ENCODE measurements at regions not wholly inside any gene's neighbourhood (a gene's known extent, or its start where the extent isn't known, plus 50 kb on each side); places are given as distances from the start of the nearest gene placed in this dataset.

GRCh38 chr18:55866006-55866405 is 278.0 kb upstream of the TCF4 start:
- DNase-seq (ENCODE audit: low read depth, low spot score) = no peak
- Histone ChIP-seq H3K4me3 (ENCODE audit: low read depth, low read length) (no peak overlapping the region), H3K27ac (ENCODE audit: low read depth, low read length) (no peak overlapping the region), H3K9me3 (ENCODE audit: control insufficient read depth, insufficient read depth, low read length) (no peaks in the 10 kb centered on the region), H3K27me3 (ENCODE audit: control insufficient read depth, insufficient read depth, low read length) (no peaks in the 10 kb centered on the region)
- no peak for TF ChIP-seq CTCF (IDR thresholded peaks at IDR 0.05; ENCODE audit: low read depth, low read length)
- POLR2A ChIA-PET = interaction anchor here (0.7 kb wide), 1 partner anchor 9 kb away, joined by 4 read pairs; no protein-coding TSS in a partner anchor
- CTCF ChIA-PET = no interaction called here

GRCh38 chr18:55864281-55864680 is 276.3 kb upstream of the TCF4 start:
- ChIA-PET POLR2A (no interaction called here), CTCF (no interaction called here)
- Histone ChIP-seq H3K27me3 (ENCODE audit: control insufficient read depth, insufficient read depth, low read length) (no peaks in the 10 kb centered on the region), H3K4me3 (ENCODE audit: low read depth, low read length) (no peak overlapping the region), H3K27ac (ENCODE audit: low read depth, low read length) (no peak overlapping the region), H3K9me3 (ENCODE audit: control insufficient read depth, insufficient read depth, low read length) (no peaks in the 10 kb centered on the region)
- DNase-seq (ENCODE audit: low read depth, low spot score) = no peak
- TF ChIP-seq CTCF (IDR thresholded peaks at IDR 0.05; ENCODE audit: low read depth, low read length) = no peak

DNA sequence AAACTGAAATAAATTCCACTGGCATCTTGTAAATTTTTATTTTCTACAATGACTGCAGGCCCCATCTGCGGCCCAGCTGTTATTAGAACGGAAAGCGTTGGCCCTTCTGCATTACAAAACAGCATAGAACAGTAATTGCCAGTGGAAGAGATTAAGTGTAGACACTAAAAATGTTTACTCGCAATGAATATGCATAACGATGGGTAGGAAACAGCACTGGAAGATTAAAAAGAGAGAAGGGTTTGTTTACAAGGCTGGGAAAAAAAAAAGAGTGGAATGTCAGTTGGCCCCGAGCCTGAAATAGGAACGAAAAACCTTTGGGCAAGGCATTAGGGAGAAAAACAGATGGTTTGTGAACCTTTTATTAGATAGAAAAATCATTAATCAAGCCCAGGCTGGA is 275.9 kb upstream of the TCF4 start:
- Histone ChIP-seq H3K4me3 (ENCODE audit: low read depth, low read length) (no peak overlapping the region), H3K27ac (ENCODE audit: low read depth, low read length) (no peak overlapping the region), H3K9me3 (ENCODE audit: control insufficient read depth, insufficient read depth, low read length) (no peaks in the 10 kb centered on the region), H3K27me3 (ENCODE audit: control insufficient read depth, insufficient read depth, low read length) (no peaks in the 10 kb centered on the region)
- no peak for DNase-seq (ENCODE audit: low read depth, low spot score)
- POLR2A ChIA-PET = no interaction called here
- no peak for TF ChIP-seq CTCF (IDR thresholded peaks at IDR 0.05; ENCODE audit: low read depth, low read length)
- CTCF ChIA-PET = no interaction called here

DNA sequence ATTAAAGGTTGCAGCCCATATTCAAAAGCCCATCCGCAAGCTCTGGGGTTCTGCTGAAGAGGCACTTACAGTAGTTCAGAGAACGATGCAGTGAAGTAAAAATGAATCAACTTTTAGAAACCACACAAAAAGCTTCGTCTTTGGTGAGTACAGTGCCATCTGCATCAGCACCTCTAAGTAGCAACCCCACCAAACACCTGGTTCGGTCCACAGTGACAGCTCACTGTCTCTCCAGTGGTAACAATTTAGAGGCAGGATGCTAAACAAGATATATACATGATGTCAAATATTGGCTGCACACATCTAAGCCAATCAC is 275.4 kb upstream of the TCF4 start:
- no peaks in the 10 kb centered on the region for H3K27me3 ChIP-seq (ENCODE audit: control insufficient read depth, insufficient read depth, low read length)
- CTCF ChIA-PET = no interaction called here
- H3K9me3 ChIP-seq (ENCODE audit: control insufficient read depth, insufficient read depth, low read length) = no peaks in the 10 kb centered on the region
- no peak overlapping the region for H3K4me3 ChIP-seq (ENCODE audit: low read depth, low read length)
- no peak for TF ChIP-seq CTCF (IDR thresholded peaks at IDR 0.05; ENCODE audit: low read depth, low read length)
- DNase-seq (ENCODE audit: low read depth, low spot score) = no peak
- POLR2A ChIA-PET = no interaction called here
- no peak overlapping the region for H3K27ac ChIP-seq (ENCODE audit: low read depth, low read length)

DNA sequence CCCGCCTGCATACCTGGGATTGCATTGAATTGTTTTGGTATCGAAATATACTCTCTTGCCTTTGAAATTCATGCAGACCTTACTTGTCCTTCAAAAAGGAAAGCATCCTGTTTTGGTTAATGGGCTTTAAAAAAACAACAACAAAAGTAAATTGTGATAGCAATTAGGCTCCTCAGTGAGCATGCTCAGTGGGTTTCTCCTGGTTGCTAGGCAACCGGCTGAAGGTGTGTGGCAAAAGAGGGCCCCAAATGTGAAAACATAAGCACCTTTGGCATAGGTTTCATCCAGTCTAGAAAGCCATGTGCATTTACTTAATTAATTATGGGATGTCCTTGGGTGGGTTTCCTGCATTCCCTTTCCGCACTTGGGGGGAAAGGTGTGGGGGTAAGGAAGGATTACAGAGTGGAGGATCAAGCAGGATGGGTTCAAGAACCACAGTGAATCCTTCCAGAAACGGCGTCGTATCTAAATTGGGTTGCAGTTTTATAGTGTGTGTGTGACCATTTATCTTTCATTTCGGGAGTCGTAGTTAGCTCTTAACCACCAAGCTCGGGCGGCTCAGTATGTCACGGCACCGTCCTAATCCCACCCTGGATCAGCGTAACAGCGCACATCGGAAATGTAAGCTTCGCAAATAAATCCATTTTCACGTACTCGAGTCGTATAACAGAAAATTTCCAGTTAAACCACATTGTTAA is 274.9 kb upstream of the TCF4 start:
- no peak overlapping the region for H3K4me3 ChIP-seq (ENCODE audit: low read depth, low read length)
- CTCF ChIA-PET = no interaction called here
- H3K27me3 ChIP-seq (ENCODE audit: control insufficient read depth, insufficient read depth, low read length) = no peaks in the 10 kb centered on the region
- no peak for TF ChIP-seq CTCF (IDR thresholded peaks at IDR 0.05; ENCODE audit: low read depth, low read length)
- DNase-seq (ENCODE audit: low read depth, low spot score) = no peak
- H3K27ac ChIP-seq (ENCODE audit: low read depth, low read length) = no peak overlapping the region
- POLR2A ChIA-PET = no interaction called here
- no peaks in the 10 kb centered on the region for H3K9me3 ChIP-seq (ENCODE audit: control insufficient read depth, insufficient read depth, low read length)

Data from AG04450 (cell line).